ENCODE measurements at regions not wholly inside any gene's neighbourhood (a gene's known extent, or its start where the extent isn't known, plus 50 kb on each side); places are given as distances from the start of the nearest gene placed in this dataset.

- no peak for DNase-seq (ENCODE audit: low read depth)
- H3K36me3 ChIP-seq (ENCODE audit: control insufficient read depth, insufficient read depth, low read length), result no peaks in the 10 kb centered on the region
- no peak for TF ChIP-seq CTCF (IDR thresholded peaks at IDR 0.05; ENCODE audit: insufficient read depth, low read depth, low read length)
- no peaks in the 10 kb centered on the region; the same call in 1 of the 2 replicates for H3K27me3 ChIP-seq (ENCODE audit: control insufficient read depth, insufficient read depth, low read length)
- POLR2A ChIA-PET, result no interaction called here
- CTCF ChIA-PET, result interaction anchor here (5.8 kb wide), 1 partner anchor 14 kb away, joined by 43 read pairs; no protein-coding TSS in a partner anchor
- no peak overlapping the region for H3K4me3 ChIP-seq (ENCODE audit: low read depth, low read length)
Observed at GRCh38 chr13:29937841-29938240, 87.4 kb upstream of the UBL3 start.

- Histone ChIP-seq H3K27me3 (ENCODE audit: control insufficient read depth, insufficient read depth, low read length) (no peaks in the 10 kb centered on the region; the same call in 1 of the 2 replicates), H3K36me3 (ENCODE audit: control insufficient read depth, insufficient read depth, low read length) (no peaks in the 10 kb centered on the region), H3K4me3 (ENCODE audit: low read depth, low read length) (no peak overlapping the region)
- TF ChIP-seq CTCF (IDR thresholded peaks at IDR 0.05; ENCODE audit: insufficient read depth, low read depth, low read length), result no peak
- DNase-seq (ENCODE audit: low read depth), result no peak
- ChIA-PET POLR2A (no interaction called here), CTCF (interaction anchor here (5.8 kb wide), 1 partner anchor 13 kb away, joined by 43 read pairs; no protein-coding TSS in a partner anchor)
Observed at GRCh38 chr13:29937379-29937778, 87.0 kb upstream of the UBL3 start.

GRCh38 chr13:29936956-29937355, 86.5 kb upstream of the UBL3 start:
- no peak for DNase-seq (ENCODE audit: low read depth)
- POLR2A ChIA-PET, result no interaction called here
- H3K36me3 ChIP-seq (ENCODE audit: control insufficient read depth, insufficient read depth, low read length), result no peaks in the 10 kb centered on the region
- CTCF ChIA-PET, result interaction anchor here (1.1 to 5.8 kb wide), 2 partner anchors 12 to 13 kb away, joined by 4 to 43 read pairs; no protein-coding TSS in a partner anchor
- no peak for TF ChIP-seq CTCF (IDR thresholded peaks at IDR 0.05; ENCODE audit: insufficient read depth, low read depth, low read length)
- H3K4me3 ChIP-seq (ENCODE audit: low read depth, low read length), result no peak overlapping the region
- no peaks in the 10 kb centered on the region; the same call in 1 of the 2 replicates for H3K27me3 ChIP-seq (ENCODE audit: control insufficient read depth, insufficient read depth, low read length)

- H3K36me3 ChIP-seq (ENCODE audit: control insufficient read depth, insufficient read depth, low read length), result no peaks in the 10 kb centered on the region
- ChIA-PET CTCF (interaction anchor here (0.6 to 5.8 kb wide), 4 partner anchors 12 to 179 kb away, joined by 3 to 43 read pairs (median 4); no protein-coding TSS in a partner anchor), POLR2A (no interaction called here)
- no peak for TF ChIP-seq CTCF (IDR thresholded peaks at IDR 0.05; ENCODE audit: insufficient read depth, low read depth, low read length)
- H3K27me3 ChIP-seq (ENCODE audit: control insufficient read depth, insufficient read depth, low read length), result no peaks in the 10 kb centered on the region; the same call in 1 of the 2 replicates
- no peak for DNase-seq (ENCODE audit: low read depth)
- no peak overlapping the region for H3K4me3 ChIP-seq (ENCODE audit: low read depth, low read length)
Observed at GRCh38 chr13:29936051-29936813, 85.8 kb upstream of the UBL3 start.

GRCh38 chr13:29935309-29935981, 85.0 kb upstream of the UBL3 start:
- CTCF ChIA-PET, result interaction anchor here (1.3 to 5.8 kb wide), 2 partner anchors 11 to 179 kb away, joined by 3 to 43 read pairs; no protein-coding TSS in a partner anchor
- TF ChIP-seq CTCF (IDR thresholded peaks at IDR 0.05; ENCODE audit: insufficient read depth, low read depth, low read length), result no peak

More at GRCh38 chr13:29935309-29935981, 85.0 kb upstream of the UBL3 start:
- H3K27me3 ChIP-seq (ENCODE audit: control insufficient read depth, insufficient read depth, low read length), result no peaks in the 10 kb centered on the region; the same call in 1 of the 2 replicates
- DNase-seq (ENCODE audit: low read depth), result no peak
- POLR2A ChIA-PET, result no interaction called here
- no peaks in the 10 kb centered on the region for H3K36me3 ChIP-seq (ENCODE audit: control insufficient read depth, insufficient read depth, low read length)
- no peak overlapping the region for H3K4me3 ChIP-seq (ENCODE audit: low read depth, low read length)

Measured in BJ (cell line).